K562 (cell line): ENCODE measurements at regions not wholly inside any gene's neighbourhood (a gene's known extent, or its start where the extent isn't known, plus 50 kb on each side); places are given as distances from the start of the nearest gene placed in this dataset.

ENCODE experiments used
- ATAC-seq: fragments of 200-7000 bp; cut with Tn5 transposase; 3 replicates; pipeline ENCODE4 v1.9.1; 2020; ENCODE audit warnings: moderate library complexity
- BruUV-seq: library from RNA; stranded (reverse); fragments of 400-500 nt; replicated peaks from 2 replicates; lab custom pipeline; 2021; lab: Mats Ljungman, UMichigan
- CTCF ChIA-PET: fragments of 300-600 bp; formaldehyde crosslinking; extraction: SDS; loops from one replicate; lab custom pipeline; 2021; ENCODE audit warnings: low intra/inter-chr PET ratio; lab: Yijun Ruan, JAX
- POLR2A ChIA-PET: fragments of 300-600, 350-650 bp; sonication (Branson Sonifier 250); formaldehyde crosslinking; extraction: SDS; loops from one replicate; lab custom pipeline; 2021; ENCODE audit warnings: antibody characterized with exemption, inconsistent platforms; lab: Yijun Ruan, JAX
- DNase-seq, 4 experiments: peaks; one replicate each; pipeline versions ENCODE4 v3.0.0 to v3.0.0-alpha.2; 2011 to 2018; ENCODE audit warnings: low spot score in 3 of 4, mixed read lengths in 3 of 4; ENCODE audit errors: extremely low read depth in 1 of 4
- FAIRE-seq: peaks from 2 replicates; lab custom pipeline; 2011; peaks lifted over from hg19 to GRCh38; lab: Jason Lieb, UNC
- H2AFZ ChIP-seq: 2 replicates; pipeline ENCODE4 v1.6.0; 2011; ENCODE audit warnings: low read depth, low read length, control low read depth, inconsistent platforms
- H3K27ac ChIP-seq: fragments of 200-600 bp; 3 replicates; pipeline ENCODE4 v1.8.0; 2011; ENCODE audit warnings: low read depth, mild to moderate bottlenecking, control low read depth, inconsistent platforms, low read length, moderate library complexity, mixed read lengths; ENCODE audit errors: extremely low read depth
- H3K27me3 ChIP-seq, 2 experiments: fragments of 300-600 bp in 1 of 2; 2 replicates in 1 of 2; 3 replicates in 1 of 2; pipeline versions ENCODE4 v1.6.0 to v1.8.0; 2011; ENCODE audit warnings: inconsistent platforms in 2 of 2, low read length in 2 of 2, mild to moderate bottlenecking in 1 of 2, mixed read lengths in 1 of 2, moderate library complexity in 1 of 2; ENCODE audit not compliant: control insufficient read depth in 2 of 2, insufficient read depth in 2 of 2
- H3K36me3 ChIP-seq: fragments of 300-600 bp; 3 replicates; pipeline ENCODE4 v1.8.0; 2011; ENCODE audit warnings: mild to moderate bottlenecking, low read length, inconsistent platforms; ENCODE audit not compliant: control insufficient read depth, insufficient read depth
- H3K4me1 ChIP-seq, 2 experiments: fragments of 200-600 bp in 1 of 2; replicated peaks in 1 of 2; 2 replicates in 1 of 2; 3 replicates in 1 of 2; pipeline versions ENCODE4 v1.5.1 to v1.8.0; 2011; ENCODE audit warnings: inconsistent platforms in 2 of 2, low read length in 2 of 2, mild to moderate bottlenecking in 1 of 2, mixed read lengths in 1 of 2, moderate library complexity in 1 of 2; ENCODE audit not compliant: control insufficient read depth in 2 of 2, insufficient read depth in 2 of 2
- H3K4me2 ChIP-seq: 2 replicates; pipeline ENCODE4 v1.6.1; 2011; ENCODE audit warnings: low read length, control low read depth, inconsistent platforms, mixed read lengths; ENCODE audit not compliant: insufficient read depth
- H3K4me3 ChIP-seq: fragments of 200-600 bp; sonication (generic), shearing (Covaris generic); 2 replicates; pipeline ENCODE4 v1.5.1; 2016; ENCODE audit warnings: control low read depth, inconsistent platforms
- H3K79me2 ChIP-seq: fragments of 200-600 bp; 3 replicates; pipeline ENCODE4 v1.8.0; 2011; ENCODE audit warnings: low read length, inconsistent platforms; ENCODE audit not compliant: control insufficient read depth, insufficient read depth
- H3K9ac ChIP-seq, 2 experiments: 2 replicates each; pipeline versions ENCODE4 v1.6.0 to v1.6.1; 2011; ENCODE audit warnings: low read depth in 2 of 2, low read length in 2 of 2, control low read depth in 1 of 2, inconsistent platforms in 1 of 2, mild to moderate bottlenecking in 1 of 2, mixed read lengths in 1 of 2; ENCODE audit not compliant: insufficient read depth in 1 of 2
- H3K9me1 ChIP-seq: one replicate; pipeline ENCODE4 v1.6.0; 2011; ENCODE audit warnings: inconsistent platforms, mild to moderate bottlenecking, low read length, moderate library complexity; ENCODE audit not compliant: control insufficient read depth, insufficient read depth
- H3K9me3 ChIP-seq: replicated peaks from 2 replicates; pipeline ENCODE4 v1.5.1; 2011; ENCODE audit warnings: low read depth, low read length, inconsistent platforms; ENCODE audit not compliant: control insufficient read depth, insufficient read depth
- H4K20me1 ChIP-seq: replicated peaks from 2 replicates; pipeline ENCODE4 v1.6.1; 2011; ENCODE audit warnings: low read length, inconsistent platforms, mixed read lengths; ENCODE audit not compliant: control insufficient read depth, insufficient read depth
- CEBPZ ChIP-seq: fragments of 150-350 bp; IDR thresholded peaks from 2 replicates; pipeline ENCODE4 v1.6.1; 2014; ENCODE audit warnings: low read depth, mild to moderate bottlenecking, low read length, borderline replicate concordance
- COPS2 ChIP-seq: fragments of 450-650 bp; conservative IDR thresholded peaks from 2 replicates; pipeline ENCODE4 v1.6.1; 2016; ENCODE audit warnings: mild to moderate bottlenecking, moderate library complexity
- ELF1 ChIP-seq: fragments of 200-800 bp; sonication (Bioruptor generic); IDR thresholded peaks from 2 replicates; pipeline ENCODE4 v1.6.1; 2016; ENCODE audit warnings: missing genetic modification characterization, missing compliant biosample characterization
- ETS2 ChIP-seq: IDR thresholded peaks from 2 replicates; pipeline ENCODE4 v1.6.1; 2016; ENCODE audit warnings: borderline replicate concordance, missing genetic modification characterization, mild to moderate bottlenecking, moderate library complexity, missing compliant biosample characterization; ENCODE audit not compliant: poor library complexity, severe bottlenecking
- ILF3 ChIP-seq: fragments of 450-650 bp; IDR thresholded peaks from 2 replicates; pipeline ENCODE4 v1.6.1; 2018; ENCODE audit warnings: antibody characterized with exemption, mild to moderate bottlenecking, moderate library complexity, borderline replicate concordance
- JUNB ChIP-seq: fragments of 450-650 bp; formaldehyde crosslinking; conservative IDR thresholded peaks from 2 replicates; pipeline ENCODE4 v1.4.0; 2020; ENCODE audit warnings: mild to moderate bottlenecking
- MYBL2 ChIP-seq, 2 experiments: fragments of 450-650 bp in 1 of 2; sonication (generic) in 1 of 2; formaldehyde crosslinking in 1 of 2; IDR thresholded peaks; 2 replicates each; pipeline versions ENCODE4 v1.6.1 to v1.8.1; 2017 to 2022; ENCODE audit warnings: borderline replicate concordance in 1 of 2, inconsistent platforms in 1 of 2, low read depth in 1 of 2, mild to moderate bottlenecking in 1 of 2, missing genetic modification reagents in 1 of 2, moderate library complexity in 1 of 2
- PHF21A ChIP-seq: fragments of 450-650 bp; IDR thresholded peaks from 2 replicates; pipeline ENCODE4 v1.6.1; 2017; ENCODE audit warnings: low read depth, borderline replicate concordance
- POLR3G ChIP-seq: IDR thresholded peaks from 2 replicates; pipeline ENCODE4 v1.6.1; 2011; ENCODE audit not compliant: insufficient read length, insufficient replicate concordance; ENCODE audit errors: extremely low read depth
- SIX5 ChIP-seq, 2 experiments: IDR thresholded peaks; 2 replicates each; pipeline ENCODE4 v1.6.1; 2011; ENCODE audit warnings: low read length in 2 of 2, borderline replicate concordance in 1 of 2, low read depth in 1 of 2, mild to moderate bottlenecking in 1 of 2, moderate library complexity in 1 of 2; ENCODE audit not compliant: insufficient read depth in 1 of 2
- TRIM25 ChIP-seq: fragments of 450-650 bp; IDR thresholded peaks from 2 replicates; pipeline ENCODE4 v1.7.0; 2016; ENCODE audit warnings: borderline replicate concordance
- USF1 ChIP-seq: sonication (generic); formaldehyde crosslinking; IDR thresholded peaks from 2 replicates; pipeline ENCODE4 v1.9.0; 2022; ENCODE audit warnings: mild to moderate bottlenecking, missing genetic modification reagents
- ZEB2 ChIP-seq: fragments of 450-650 bp; IDR thresholded peaks from 2 replicates; pipeline ENCODE4 v1.6.1; 2016
- ZFP36 ChIP-seq: fragments of 150-350 bp; IDR thresholded peaks from 2 replicates; pipeline ENCODE4 v1.6.1; 2018; ENCODE audit warnings: low read length, low read depth; ENCODE audit not compliant: partially characterized antibody
- ZNF511 ChIP-seq: sonication (generic); formaldehyde crosslinking; IDR thresholded peaks from 2 replicates; pipeline ENCODE4 v1.8.0; 2022; ENCODE audit warnings: mild to moderate bottlenecking, missing genetic modification reagents
- WGBS: fragments of 100-300 bp; shearing (Covaris generic); methylation state at CpG from one replicate; pipeline ENCODE4 v1.1.6; 2016; ENCODE audit warnings: low coverage, mixed read lengths; ENCODE audit not compliant: insufficient coverage; ENCODE audit errors: missing lambda C conversion rate; 5-methylcytosine and 5-hydroxymethylcytosine counted together
- in situ Hi-C: fragments of 300-500 bp; cut with MboI; formaldehyde crosslinking; loops from 4 replicates; pipeline ENCODE4 v1.15.0; 2018; ENCODE audit warnings: inconsistent platforms, mixed read lengths
- intact Hi-C: fragments of 100-400 bp; cut with micrococcal nuclease; formaldehyde crosslinking; loops from 2 replicates; pipeline ENCODE4 v1.14.2; 2022

- Histone ChIP-seq H3K4me3 (no peak overlapping the region), H3K9me1 (no peaks in the 10 kb centered on the region), H3K9ac (no peak overlapping the region), H4K20me1 (no peaks in the 10 kb centered on the region), H3K9me3 (no peaks in the 10 kb centered on the region), H2AFZ (no peak overlapping the region), H3K27ac (no peak overlapping the region), H3K36me3 (no peaks in the 10 kb centered on the region), H3K27me3 (no peaks in the 10 kb centered on the region), H3K79me2 (no peaks in the 10 kb centered on the region), H3K4me1 (no peaks in the 10 kb centered on the region), H3K4me2 (no peak overlapping the region)
- no peak for TF ChIP-seq ZEB2
- TF ChIP-seq ZNF511: no peak
- TF ChIP-seq ILF3: no peak
- TF ChIP-seq SIX5 (IDR thresholded peaks at IDR 0.05; ENCODE audit: borderline replicate concordance in 1 of 2, insufficient read depth in 1 of 2, low read depth in 1 of 2, low read length in 2 of 2): no peak
- TF ChIP-seq ZFP36: no peak
- TF ChIP-seq TRIM25: no peak
- TF ChIP-seq POLR3G: no peak
- no peak for TF ChIP-seq COPS2
- TF ChIP-seq PHF21A: no peak
- no peak for TF ChIP-seq MYBL2 (IDR thresholded peaks at IDR 0.05; ENCODE audit: low read depth)
- no peak for TF ChIP-seq MYBL2 (CRISPR knock-in tag; IDR thresholded peaks at IDR 0.05; ENCODE audit: borderline replicate concordance)
- no peak for TF ChIP-seq ELF1 (tag)
- TF ChIP-seq JUNB (CRISPR knock-in tag): no peak
- TF ChIP-seq USF1 (CRISPR knock-in tag): no peak
- TF ChIP-seq ETS2 (tag): no peak
- TF ChIP-seq CEBPZ: no peak
- CTCF ChIA-PET: no interaction called here
- intact Hi-C loops: no loop called here
- no peak for DNase-seq
- POLR2A ChIA-PET: no interaction called here
- ATAC-seq: no peak
- in situ Hi-C loops: no loop called here
- no TSS peak for BruUV-seq
- 0% methylated on average over 3 of the region's 3 CpGs for WGBS
- no peak for FAIRE-seq
Observed at GRCh38 chr10:36157486-36157885, 515.4 kb upstream of the FZD8 start.
